Bronchial epithelial cell (primary cell): ENCODE measurements at regions not wholly inside any gene's neighbourhood (a gene's known extent, or its start where the extent isn't known, plus 50 kb on each side); places are given as distances from the start of the nearest gene placed in this dataset.

ENCODE experiments used
- DNase-seq: peaks from one replicate; pipeline ENCODE4 v3.0.0-alpha.2; 2010; ENCODE audit warnings: low read depth
- FAIRE-seq: peaks from 2 replicates; lab custom pipeline; 2011; peaks lifted over from hg19 to GRCh38; lab: Jason Lieb, UNC
- H3K27me3 ChIP-seq: 2 replicates; pipeline ENCODE4 v1.5.1; 2011; ENCODE audit warnings: low read length; ENCODE audit not compliant: control insufficient read depth, insufficient read depth
- H3K36me3 ChIP-seq: 2 replicates; pipeline ENCODE4 v1.5.1; 2011; ENCODE audit warnings: low read length; ENCODE audit not compliant: control insufficient read depth, insufficient read depth
- H3K4me3 ChIP-seq: 2 replicates; pipeline ENCODE4 v1.5.1; 2011; ENCODE audit warnings: mild to moderate bottlenecking, low read depth, low read length, control low read depth
- TF ChIP-seq, protein P1 (sequence below): IDR thresholded peaks from 2 replicates; pipeline ENCODE4 v1.5.1; 2011; ENCODE audit warnings: mild to moderate bottlenecking, moderate library complexity, low read length, control low read depth, inconsistent platforms; ENCODE audit not compliant: insufficient read depth, severe bottlenecking

DNA sequence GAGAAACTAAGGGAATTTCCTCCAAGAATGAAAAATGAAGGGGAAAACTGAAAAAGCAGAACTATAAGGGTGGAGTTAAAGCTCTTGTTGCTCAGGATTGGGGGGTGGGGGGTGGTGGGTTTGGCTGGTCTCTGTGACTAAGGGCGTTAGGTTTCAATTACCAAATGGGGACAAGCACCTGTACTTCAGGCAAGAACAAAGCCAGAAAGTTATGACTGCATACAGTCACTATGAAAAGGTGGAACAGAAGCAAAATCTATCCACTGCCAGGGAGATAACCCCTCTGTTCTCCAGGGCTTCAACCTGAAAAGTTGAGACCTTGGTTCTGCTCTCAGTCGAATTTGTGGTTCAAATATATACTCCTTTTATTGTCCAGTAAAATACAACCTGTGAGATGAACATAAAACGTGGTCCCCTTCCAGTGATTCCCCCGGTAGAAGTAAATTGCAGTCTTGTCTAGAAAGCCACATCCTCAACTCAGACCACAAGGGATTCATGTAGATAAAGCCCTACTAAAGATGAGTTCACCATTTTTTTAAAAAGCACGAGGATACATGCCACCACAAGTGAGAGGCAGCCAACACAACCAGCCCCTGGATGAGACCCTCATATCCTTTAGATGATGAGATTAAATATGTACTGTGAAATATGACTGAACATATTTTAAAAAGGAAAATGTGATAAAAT, 257.1 kb upstream of the RPS6KA3 start:
- TF ChIP-seq, protein P1, sequence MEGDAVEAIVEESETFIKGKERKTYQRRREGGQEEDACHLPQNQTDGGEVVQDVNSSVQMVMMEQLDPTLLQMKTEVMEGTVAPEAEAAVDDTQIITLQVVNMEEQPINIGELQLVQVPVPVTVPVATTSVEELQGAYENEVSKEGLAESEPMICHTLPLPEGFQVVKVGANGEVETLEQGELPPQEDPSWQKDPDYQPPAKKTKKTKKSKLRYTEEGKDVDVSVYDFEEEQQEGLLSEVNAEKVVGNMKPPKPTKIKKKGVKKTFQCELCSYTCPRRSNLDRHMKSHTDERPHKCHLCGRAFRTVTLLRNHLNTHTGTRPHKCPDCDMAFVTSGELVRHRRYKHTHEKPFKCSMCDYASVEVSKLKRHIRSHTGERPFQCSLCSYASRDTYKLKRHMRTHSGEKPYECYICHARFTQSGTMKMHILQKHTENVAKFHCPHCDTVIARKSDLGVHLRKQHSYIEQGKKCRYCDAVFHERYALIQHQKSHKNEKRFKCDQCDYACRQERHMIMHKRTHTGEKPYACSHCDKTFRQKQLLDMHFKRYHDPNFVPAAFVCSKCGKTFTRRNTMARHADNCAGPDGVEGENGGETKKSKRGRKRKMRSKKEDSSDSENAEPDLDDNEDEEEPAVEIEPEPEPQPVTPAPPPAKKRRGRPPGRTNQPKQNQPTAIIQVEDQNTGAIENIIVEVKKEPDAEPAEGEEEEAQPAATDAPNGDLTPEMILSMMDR: no peak
- Histone ChIP-seq H3K27me3 (no peaks in the 10 kb centered on the region), H3K36me3 (no peaks in the 10 kb centered on the region), H3K4me3 (no peak overlapping the region)
- no peak for FAIRE-seq
- no peak for DNase-seq

- DNase-seq (no peak), FAIRE-seq (no peak)
- TF ChIP-seq, protein P1: no peak
- Histone ChIP-seq H3K27me3 (no peaks in the 10 kb centered on the region), H3K4me3 (no peak overlapping the region), H3K36me3 (no peaks in the 10 kb centered on the region)
Measured at GRCh38 chrX:20522420-20522819, 255.7 kb upstream of the RPS6KA3 start.

- DNase-seq: peak; percentile 44
- no peak for FAIRE-seq
- TF ChIP-seq, protein P1: no peak
- no peaks in the 10 kb centered on the region for H3K36me3 ChIP-seq
- H3K27me3 ChIP-seq: no peaks in the 10 kb centered on the region
- H3K4me3 ChIP-seq: no peak overlapping the region
Measured at GRCh38 chrX:20521222-20521621, 254.5 kb upstream of the RPS6KA3 start.

GRCh38 chrX:20519826-20520225, 253.1 kb upstream of the RPS6KA3 start:
- H3K4me3 ChIP-seq: no peak overlapping the region
- no peaks in the 10 kb centered on the region for H3K27me3 ChIP-seq
- FAIRE-seq: no peak
- DNase-seq: no peak
- TF ChIP-seq, protein P1: no peak
- H3K36me3 ChIP-seq: no peaks in the 10 kb centered on the region

DNA sequence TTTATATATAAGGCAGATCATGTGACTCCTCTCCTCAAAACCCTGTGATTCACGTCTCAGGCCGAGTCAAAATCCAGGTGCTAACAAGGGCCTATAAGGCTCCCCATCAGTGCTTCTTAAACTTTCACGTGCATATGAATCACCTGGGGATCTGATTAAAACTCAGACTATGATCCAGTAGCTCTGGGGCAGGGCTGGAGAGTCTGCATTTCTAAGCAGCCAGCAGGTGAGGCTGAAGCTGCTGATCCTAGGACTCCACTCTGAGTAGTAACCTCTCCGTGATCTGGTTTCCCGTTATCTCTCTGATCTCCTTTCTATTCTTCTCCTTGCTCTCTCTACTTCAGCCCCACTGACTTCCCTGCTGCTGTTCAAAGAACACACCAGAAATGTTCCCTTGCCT, 252.4 kb upstream of the RPS6KA3 start:
- no peaks in the 10 kb centered on the region for H3K36me3 ChIP-seq
- TF ChIP-seq, protein P1: no peak
- no peak overlapping the region for H3K4me3 ChIP-seq
- FAIRE-seq (no peak), DNase-seq (peak; percentile 30)
- no peaks in the 10 kb centered on the region for H3K27me3 ChIP-seq

GRCh38 chrX:20517565-20517964, 250.9 kb upstream of the RPS6KA3 start:
- Histone ChIP-seq H3K4me3 (no peak overlapping the region), H3K27me3 (no peaks in the 10 kb centered on the region), H3K36me3 (no peaks in the 10 kb centered on the region)
- DNase-seq (no peak), FAIRE-seq (no peak)
- TF ChIP-seq, protein P1: no peak
